NCI-H524 (cell line): ENCODE measurements at regions not wholly inside any gene's neighbourhood (a gene's known extent, or its start where the extent isn't known, plus 50 kb on each side); places are given as distances from the start of the nearest gene placed in this dataset.

Source experiments
- DNase-seq, 2 experiments: peaks; one replicate each; lab custom pipeline; 2025; lab: John Stamatoyannopoulos, UW

DNA sequence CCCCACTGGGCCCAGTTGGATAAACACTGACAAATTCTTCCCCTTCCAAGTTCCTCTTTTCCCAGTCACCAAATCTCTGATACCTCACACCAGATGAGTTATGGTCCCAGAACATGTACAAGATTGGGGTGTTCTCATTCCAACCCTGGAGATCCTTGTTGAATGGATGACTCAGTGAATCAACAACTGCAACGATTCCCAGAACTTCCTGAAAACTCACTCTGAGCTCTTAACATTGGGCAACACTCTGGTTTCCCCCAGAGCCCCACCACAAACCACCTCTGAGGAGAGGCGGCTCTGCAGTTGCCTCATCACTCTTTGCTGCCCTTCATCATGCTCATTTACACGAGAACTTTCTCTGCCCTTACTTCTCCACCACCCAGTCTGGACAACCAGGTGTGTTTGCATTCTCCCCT lies 115.2 kb downstream of the MRPL14 start:
- no peak for DNase-seq

DNA sequence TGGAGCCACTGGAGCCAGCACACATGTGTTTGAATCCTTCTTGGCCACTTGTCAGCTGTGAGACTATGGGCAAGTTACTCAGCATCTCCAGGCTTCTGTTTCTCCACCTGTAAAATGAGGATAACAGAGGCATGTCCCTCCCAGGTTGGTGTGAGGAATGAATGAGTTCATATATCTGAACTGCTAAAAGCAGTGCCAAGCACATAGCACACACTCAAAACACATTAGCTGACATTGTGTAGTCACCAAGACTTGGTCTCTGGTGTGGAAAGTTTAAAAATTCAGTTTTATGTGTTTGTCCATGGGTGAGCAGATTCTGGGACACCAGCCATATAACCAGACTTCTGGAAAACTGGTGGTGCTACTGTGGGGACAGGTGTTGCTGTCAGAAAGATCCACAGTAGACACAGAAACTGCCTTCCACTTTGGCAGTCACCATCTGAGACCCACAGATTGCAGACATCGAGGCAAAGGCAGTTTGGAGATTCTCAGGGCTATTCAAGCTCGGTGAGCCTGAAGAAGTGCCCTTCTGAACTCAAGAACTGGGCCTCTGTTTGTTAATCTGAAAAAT lies 115.8 kb downstream of the MRPL14 start:
- DNase-seq = no peak

GRCh38 chr6:44010411-44011349 lies 116.6 kb downstream of the MRPL14 start:
- DNase-seq = no peak

DNA sequence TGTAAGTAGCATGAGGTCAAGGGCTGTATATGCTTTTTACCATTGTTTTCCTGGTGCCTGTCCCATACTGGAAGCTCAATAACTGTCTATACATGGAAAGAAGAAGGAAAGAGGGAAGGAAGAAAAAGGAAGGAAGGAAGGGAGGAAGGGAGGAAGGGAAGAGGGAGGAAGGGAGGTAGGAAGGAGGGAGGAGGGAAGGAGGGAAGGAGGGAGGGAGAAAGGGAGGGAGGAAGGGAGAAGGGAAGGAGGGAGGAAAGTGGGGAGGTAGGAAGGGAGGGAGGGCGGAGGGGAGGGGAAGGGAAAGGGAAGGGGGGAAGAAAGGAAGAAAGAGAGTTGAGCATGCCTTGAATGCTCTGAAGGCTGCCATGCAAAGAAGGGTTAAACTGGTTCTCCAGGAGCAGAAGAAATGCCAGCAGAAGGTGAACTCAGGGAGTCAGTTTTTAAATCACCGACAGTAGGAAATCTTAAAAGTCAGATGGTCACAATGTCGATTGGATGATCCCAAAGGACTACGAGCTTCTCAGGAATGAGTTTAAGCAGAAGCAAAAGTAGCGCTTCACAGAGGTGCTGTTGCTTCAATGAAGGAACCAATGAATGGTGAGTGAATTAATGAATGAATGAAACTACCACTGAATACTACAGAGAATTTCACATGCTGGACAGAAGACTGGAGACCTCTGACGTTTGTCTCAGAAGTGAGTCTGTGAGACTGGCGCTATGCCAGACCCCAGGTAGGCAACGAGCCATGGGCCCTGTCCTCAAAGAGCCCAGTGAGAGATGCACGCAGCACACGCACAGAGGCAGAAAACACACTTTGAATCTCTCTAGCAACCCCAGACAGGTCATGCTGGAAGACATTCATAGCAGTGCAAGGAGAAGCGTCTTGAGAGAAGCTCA lies 117.6 kb downstream of the MRPL14 start:
- DNase-seq = no peak

DNA sequence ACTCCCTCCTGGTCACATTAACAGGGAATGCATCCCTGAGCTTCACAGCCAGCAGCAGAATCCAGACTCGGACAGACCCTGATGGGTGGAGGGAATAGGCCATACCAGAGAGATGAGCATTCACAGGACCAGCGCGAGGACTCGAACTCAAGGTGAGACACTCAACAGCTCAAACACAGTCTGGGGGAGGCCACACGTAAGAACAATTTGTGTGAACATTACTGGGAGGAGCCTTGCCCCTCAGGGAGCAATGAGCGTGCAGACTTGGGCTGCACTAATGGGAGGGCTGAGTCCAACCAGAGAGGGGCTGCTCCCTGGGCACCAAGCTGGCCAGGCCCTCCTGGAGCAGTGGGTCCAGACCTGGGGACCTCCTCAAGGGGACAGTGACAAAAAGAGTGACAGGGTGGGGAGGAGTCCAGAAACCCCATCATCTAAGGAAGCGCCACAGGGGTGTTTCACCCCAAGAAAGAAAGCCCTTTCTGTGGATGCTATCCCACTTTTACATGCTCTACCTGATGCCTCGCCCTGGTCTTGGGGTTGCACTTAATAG lies 118.4 kb downstream of the MRPL14 start:
- no peak for DNase-seq

DNA sequence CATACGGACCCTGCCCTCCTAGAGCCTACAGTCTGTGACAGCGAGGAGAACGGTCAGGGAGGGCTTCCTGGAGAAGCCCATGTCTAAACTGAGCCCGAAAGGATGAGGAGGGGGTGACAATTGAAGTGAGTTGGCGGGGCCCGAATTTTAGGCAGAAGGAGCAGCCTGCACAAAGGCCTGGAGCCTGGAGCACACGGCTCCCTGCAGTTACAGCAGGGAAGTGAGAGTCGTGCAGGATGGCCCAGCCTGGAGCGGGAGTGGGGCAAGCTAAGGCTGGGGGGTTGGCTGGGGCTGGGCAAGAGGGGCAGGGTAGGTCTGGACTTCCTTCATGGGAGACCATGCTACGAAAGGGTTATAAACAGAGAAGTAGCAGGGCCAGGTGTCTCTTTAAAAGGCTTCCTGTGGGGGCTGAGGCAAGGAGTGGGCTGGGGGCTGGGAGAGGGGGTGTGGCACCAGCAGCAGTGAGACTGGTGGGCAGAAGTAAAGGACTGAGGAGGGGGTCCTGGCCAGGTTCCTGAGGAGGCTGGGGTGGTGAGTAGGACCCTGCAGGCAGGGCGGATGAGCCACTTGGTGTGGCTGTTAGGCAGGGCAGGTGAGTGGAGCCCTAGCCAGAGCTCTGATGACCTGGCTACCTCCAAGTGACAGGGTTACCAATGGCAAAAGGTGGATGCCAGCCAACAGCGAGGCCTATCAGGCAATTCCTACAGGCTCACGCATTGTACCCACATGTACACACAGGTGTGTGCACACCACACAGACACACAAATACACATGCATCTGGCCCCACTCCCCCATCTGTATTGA lies 119.2 kb downstream of the MRPL14 start:
- DNase-seq = no peak

GRCh38 chr6:44006872-44007303 lies 120.4 kb downstream of the MRPL14 start:
- DNase-seq = no peak

DNA sequence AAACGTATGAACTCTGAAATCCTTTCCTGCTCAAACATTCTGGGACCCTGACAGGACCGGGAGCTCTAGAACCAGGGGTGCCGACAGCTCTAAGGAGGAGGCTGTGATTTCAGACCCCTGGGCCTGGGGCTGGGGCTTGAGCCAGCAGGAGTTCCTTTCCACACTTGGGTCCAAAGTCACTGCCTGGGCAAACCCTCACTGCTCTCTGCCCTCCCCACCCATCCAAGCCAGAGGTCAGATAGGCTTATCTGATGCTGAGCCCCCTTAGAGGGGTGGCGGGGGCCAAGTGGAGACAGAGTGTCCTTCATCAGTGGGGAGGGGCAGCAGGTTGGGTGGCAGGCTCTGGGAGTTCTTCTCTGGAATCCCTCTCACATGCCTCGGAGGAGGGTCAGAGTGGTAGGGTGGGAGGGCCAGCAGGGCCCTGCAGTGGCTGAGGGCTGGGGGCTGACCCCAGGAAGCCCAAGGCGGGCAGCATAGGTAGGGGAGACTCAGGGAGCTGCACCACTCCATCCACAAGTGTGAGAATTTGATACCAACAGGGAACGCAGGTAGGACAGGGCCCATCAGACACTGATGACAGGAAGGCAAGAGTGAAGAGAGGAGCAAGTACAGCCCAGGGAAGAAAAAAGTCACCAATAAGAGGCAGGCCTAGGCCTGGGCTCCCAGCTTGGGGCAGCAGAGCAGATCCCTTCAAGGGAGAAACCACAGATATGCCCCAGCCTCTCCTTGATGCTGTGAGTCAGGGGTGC lies 121.0 kb downstream of the MRPL14 start:
- DNase-seq = no peak

GRCh38 chr6:44005507-44005903 lies 121.7 kb downstream of the MRPL14 start:
- no peak for DNase-seq

- DNase-seq = peak; percentile 14 to 39
These were observed 122.4 kb downstream of the MRPL14 start for GRCh38 chr6:44004625-44005506.

GRCh38 chr6:44004136-44004535 lies 123.1 kb downstream of the MRPL14 start:
- peak in 1 of 2 experiments; percentile 25 for DNase-seq

GRCh38 chr6:44003345-44004061 lies 123.7 kb downstream of the MRPL14 start:
- DNase-seq = no peak

DNA sequence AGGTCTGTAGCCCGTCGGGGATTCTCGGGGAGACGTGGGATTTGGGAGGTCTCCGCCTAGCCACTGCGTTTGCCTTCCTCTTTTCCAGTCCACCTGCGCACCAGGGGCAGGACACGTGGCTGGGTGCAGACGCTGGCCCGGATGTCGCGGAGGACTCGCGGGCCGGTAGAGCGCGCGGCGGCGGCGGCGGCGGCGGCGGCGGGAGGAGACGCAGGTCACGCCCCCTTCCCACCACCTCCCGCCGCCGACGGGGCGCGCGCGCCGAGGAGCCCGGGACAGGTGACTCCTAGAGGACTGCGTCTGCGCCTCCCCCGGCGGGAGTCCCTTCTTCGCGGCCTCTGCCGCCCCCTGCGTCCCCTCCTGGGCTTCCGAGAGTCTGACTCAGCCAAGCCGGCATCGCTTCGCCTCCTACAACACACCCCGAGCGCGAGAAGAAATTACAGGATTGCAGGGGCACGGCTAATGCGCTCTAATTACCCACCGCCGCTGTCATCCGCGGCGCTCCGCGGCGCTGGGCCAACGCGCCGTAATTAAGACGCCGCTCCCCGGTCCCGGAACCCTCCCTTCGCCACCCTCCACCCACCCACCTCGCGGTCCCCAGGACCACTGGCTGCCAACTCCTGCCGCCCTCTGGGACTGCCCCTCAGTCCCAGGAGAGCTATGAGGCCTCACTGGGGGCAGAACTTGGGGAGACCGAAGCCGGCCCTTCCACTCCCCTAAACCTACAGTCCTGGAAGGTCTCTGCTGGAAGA lies 124.5 kb downstream of the MRPL14 start:
- peak; percentile 63 to 84 for DNase-seq

DNA sequence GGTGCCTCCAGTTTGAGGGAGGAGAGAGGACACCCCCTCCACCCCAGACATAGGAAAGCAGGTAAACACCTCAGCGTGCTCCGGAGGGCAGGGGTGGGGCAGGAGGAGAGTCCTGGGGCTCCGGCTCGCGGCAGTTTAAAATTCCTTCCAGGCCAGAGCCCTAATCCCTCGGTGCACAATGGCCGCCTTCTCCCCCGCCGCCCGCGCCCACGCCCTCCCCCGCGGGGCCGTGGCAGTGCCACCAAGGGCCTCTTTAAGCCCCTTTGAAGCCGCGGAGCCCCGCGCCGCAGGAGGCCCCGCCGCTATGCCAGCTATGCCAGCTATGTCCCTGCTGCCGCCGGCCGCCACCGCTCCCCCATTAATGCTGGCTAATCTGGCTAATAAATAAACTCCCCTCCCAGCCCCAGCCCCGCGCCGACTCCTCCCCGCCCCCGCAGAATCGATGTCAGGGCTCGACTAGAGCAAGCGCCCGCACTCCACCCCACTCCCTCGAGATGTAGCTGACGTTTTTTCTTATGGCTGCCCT lies 125.1 kb downstream of the MRPL14 start:
- DNase-seq = no peak

DNA sequence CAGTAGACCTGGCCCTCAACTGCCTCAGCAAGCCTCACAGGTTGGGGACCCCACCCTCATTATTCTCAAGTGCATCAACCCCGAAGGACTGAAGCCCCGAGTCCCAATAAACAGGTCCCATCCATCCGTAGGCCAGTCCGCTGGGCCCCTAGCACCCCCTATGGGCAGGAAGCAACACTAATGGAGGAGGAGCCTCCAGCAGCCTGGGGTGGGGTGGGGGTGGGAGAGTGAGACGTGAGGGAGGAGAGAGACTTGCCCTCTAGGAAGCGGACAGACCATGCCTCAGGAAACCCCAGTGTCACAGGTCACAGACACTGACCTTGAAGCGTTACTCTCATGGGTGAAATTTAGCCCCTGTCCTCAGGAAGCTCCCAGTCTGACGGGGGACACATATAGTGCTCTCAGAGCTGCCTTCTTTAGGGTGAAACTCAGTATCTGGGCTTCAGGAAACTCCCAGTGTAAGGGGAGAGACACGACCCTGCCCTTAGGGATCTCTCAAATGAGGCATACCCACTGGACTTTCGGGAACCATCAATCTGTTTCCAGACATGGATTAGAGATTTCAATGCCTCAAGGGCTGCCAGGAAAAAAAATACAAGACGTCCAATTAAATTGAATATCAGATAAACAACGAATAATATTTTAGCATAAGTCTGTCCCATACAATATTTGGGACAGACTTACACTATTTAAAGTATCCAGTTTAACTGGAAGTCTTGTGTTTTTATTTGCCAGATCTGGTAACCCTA lies 125.8 kb downstream of the MRPL14 start:
- DNase-seq = peak in 1 of 2 experiments; percentile 21

GRCh38 chr6:44000164-44000842 lies 126.9 kb downstream of the MRPL14 start:
- no peak for DNase-seq
